ENCODE measurements at regions not wholly inside any gene's neighbourhood (a gene's known extent, or its start where the extent isn't known, plus 50 kb on each side); places are given as distances from the start of the nearest gene placed in this dataset.

DNA sequence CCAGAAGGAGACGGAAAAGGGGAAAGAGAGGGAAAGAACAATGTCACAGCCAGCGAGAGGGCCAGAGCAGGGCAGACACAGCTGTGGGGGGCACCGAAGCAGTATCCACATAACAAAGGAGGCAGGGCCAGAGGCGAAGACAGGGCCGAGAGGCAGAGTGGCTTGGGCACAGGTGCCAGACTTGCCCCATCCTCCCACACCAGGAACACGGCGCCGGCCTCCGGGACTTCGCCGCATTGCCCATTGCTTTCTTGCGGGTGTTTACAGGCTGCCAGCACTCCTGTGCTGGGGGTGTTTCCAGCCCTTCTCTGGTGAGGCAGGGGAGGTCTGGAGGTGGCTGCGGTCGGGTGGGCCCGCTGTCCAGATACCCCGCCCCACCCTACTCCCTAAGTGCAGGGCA, 78.0 kb downstream of the ENGASE start:
- 38 to 47% methylated on average over 13 to 16 of the region's 16 CpGs for WGBS, 2 donors
- DNase-seq (ENCODE audit: low spot score in 2 of 2), result no peak
- Histone ChIP-seq H3K9me3 (peaks cover 0 to 4% (median 0%) of the 10 kb centered on the region in 4 donors), H3K4me1 (no peaks in the 10 kb centered on the region), H3K4me3 (no peak overlapping the region), H3K27ac (no peak overlapping the region), H3K27me3 (peaks cover 0 to 57% of the 10 kb centered on the region in 2 donors), H3K36me3 (no peaks in the 10 kb centered on the region)
- TF ChIP-seq POLR2A (IDR thresholded peaks at IDR 0.05), result no peak
- no peak for TF ChIP-seq CTCF (IDR thresholded peaks at IDR 0.05)
- TF ChIP-seq EP300 (IDR thresholded peaks at IDR 0.05), result no peak

GRCh38 chr17:79152110-79152509, 77.5 kb downstream of the ENGASE start:
- Histone ChIP-seq H3K36me3 (no peaks in the 10 kb centered on the region), H3K27me3 (peaks cover 0 to 52% of the 10 kb centered on the region in 2 donors), H3K27ac (no peak overlapping the region), H3K9me3 (peaks cover 0 to 4% (median 0%) of the 10 kb centered on the region in 4 donors), H3K4me1 (no peaks in the 10 kb centered on the region), H3K4me3 (no peak overlapping the region)
- no peak for TF ChIP-seq CTCF (IDR thresholded peaks at IDR 0.05)
- no peak for TF ChIP-seq POLR2A (IDR thresholded peaks at IDR 0.05)
- no peak for TF ChIP-seq EP300 (IDR thresholded peaks at IDR 0.05)
- no peak for DNase-seq (ENCODE audit: low spot score in 2 of 2)
- WGBS, 2 donors, result 27 to 32% methylated on average over 12 to 13 of the region's 13 CpGs

GRCh38 chr17:79150799-79151198, 76.2 kb downstream of the ENGASE start:
- Histone ChIP-seq H3K27me3 (peaks cover 0 to 60% of the 10 kb centered on the region in 2 donors), H3K4me3 (no peak overlapping the region), H3K4me1 (no peaks in the 10 kb centered on the region), H3K9me3 (peaks cover 0 to 4% (median 0%) of the 10 kb centered on the region in 4 donors), H3K27ac (no peak overlapping the region), H3K36me3 (no peaks in the 10 kb centered on the region)
- no peak for DNase-seq (ENCODE audit: low spot score in 2 of 2)
- 82 to 85% methylated on average over 12 to 19 of the region's 19 CpGs for WGBS, 2 donors
- no peak for TF ChIP-seq CTCF (IDR thresholded peaks at IDR 0.05)
- TF ChIP-seq EP300 (IDR thresholded peaks at IDR 0.05), result no peak
- no peak for TF ChIP-seq POLR2A (IDR thresholded peaks at IDR 0.05)

DNA sequence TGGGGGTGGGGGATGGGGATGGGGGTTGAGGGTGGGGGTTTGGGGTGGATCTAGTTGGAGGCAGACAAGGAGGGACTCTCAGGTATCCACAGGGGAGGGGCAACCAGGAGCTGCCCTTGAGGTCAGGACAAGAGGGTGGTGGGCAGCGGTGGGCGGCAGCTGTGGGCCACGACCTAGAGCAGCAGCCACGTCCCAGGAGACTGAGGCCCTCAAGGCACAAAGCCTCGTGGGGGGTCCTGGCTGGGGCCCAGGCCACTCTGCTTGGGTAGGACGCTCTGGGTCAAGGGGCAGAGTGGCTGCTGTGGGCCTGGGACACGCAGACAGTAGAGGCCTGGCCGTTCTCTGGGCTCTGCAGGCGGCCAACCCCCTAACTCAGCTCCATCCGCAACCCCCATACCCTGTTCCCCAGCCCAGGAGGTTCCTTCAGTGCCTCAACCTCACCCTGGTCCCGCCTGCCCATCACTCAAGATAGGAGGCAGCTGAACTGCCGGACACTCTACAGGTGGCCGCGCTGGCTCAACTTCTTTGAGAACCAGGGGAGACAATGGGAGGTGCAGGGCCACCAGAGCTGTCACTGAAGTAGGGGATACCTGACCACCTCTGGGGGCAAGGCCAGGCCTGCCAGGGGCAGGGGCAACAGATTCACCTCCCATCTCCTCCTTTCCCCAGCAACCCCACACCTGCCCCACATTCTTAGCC, 75.6 kb downstream of the ENGASE start:
- no peaks in the 10 kb centered on the region for H3K4me1 ChIP-seq
- no peak overlapping the region for H3K4me3 ChIP-seq
- H3K27ac ChIP-seq, result no peak overlapping the region
- DNase-seq (ENCODE audit: low spot score in 2 of 2), result no peak
- H3K36me3 ChIP-seq, result no peaks in the 10 kb centered on the region
- 64 to 74% methylated on average over 11 to 13 of the region's 14 CpGs for WGBS, 2 donors
- TF ChIP-seq CTCF (IDR thresholded peaks at IDR 0.05) (no peak), EP300 (IDR thresholded peaks at IDR 0.05) (no peak), POLR2A (IDR thresholded peaks at IDR 0.05) (no peak)
- peaks cover 0 to 60% of the 10 kb centered on the region in 2 donors for H3K27me3 ChIP-seq
- H3K9me3 ChIP-seq, result peaks cover 0 to 4% (median 0%) of the 10 kb centered on the region in 4 donors

GRCh38 chr17:79148584-79148983, 74.0 kb downstream of the ENGASE start:
- Histone ChIP-seq H3K4me3 (no peak overlapping the region), H3K36me3 (no peaks in the 10 kb centered on the region), H3K4me1 (no peaks in the 10 kb centered on the region), H3K27me3 (peaks cover 0 to 62% of the 10 kb centered on the region in 2 donors), H3K9me3 (no peaks in the 10 kb centered on the region), H3K27ac (no peak overlapping the region)
- TF ChIP-seq POLR2A (IDR thresholded peaks at IDR 0.05) (no peak), CTCF (IDR thresholded peaks at IDR 0.05) (no peak), EP300 (IDR thresholded peaks at IDR 0.05) (no peak)
- DNase-seq (ENCODE audit: low spot score in 2 of 2), result no peak
- 72 to 76% methylated on average over 9 to 10 of the region's 10 CpGs for WGBS, 2 donors

Data from tibial nerve (tissue), 4 donors.